Bronchial epithelial cell (primary cell): ENCODE measurements at regions not wholly inside any gene's neighbourhood (a gene's known extent, or its start where the extent isn't known, plus 50 kb on each side); places are given as distances from the start of the nearest gene placed in this dataset.
"Not testable (repeated sequence)": the region's sequence is repeated elsewhere in the genome, so short reads cannot be mapped to it uniquely, and the experiment has no call there.

Experiments
- DNase-seq: peaks from one replicate; pipeline ENCODE4 v3.0.0-alpha.2; 2010; ENCODE audit warnings: low read depth
- FAIRE-seq: peaks from 2 replicates; lab custom pipeline; 2011; peaks lifted over from hg19 to GRCh38; lab: Jason Lieb, UNC
- H3K27me3 ChIP-seq: 2 replicates; pipeline ENCODE4 v1.5.1; 2011; ENCODE audit warnings: low read length; ENCODE audit not compliant: control insufficient read depth, insufficient read depth
- H3K36me3 ChIP-seq: 2 replicates; pipeline ENCODE4 v1.5.1; 2011; ENCODE audit warnings: low read length; ENCODE audit not compliant: control insufficient read depth, insufficient read depth
- H3K4me3 ChIP-seq: 2 replicates; pipeline ENCODE4 v1.5.1; 2011; ENCODE audit warnings: mild to moderate bottlenecking, low read depth, low read length, control low read depth
- CTCF ChIP-seq: IDR thresholded peaks from 2 replicates; pipeline ENCODE4 v1.5.1; 2011; ENCODE audit warnings: mild to moderate bottlenecking, moderate library complexity, low read length, control low read depth, inconsistent platforms; ENCODE audit not compliant: insufficient read depth, severe bottlenecking

- DNase-seq = no peak
- no peak for TF ChIP-seq CTCF
- no peaks in the 10 kb centered on the region for H3K36me3 ChIP-seq
- H3K4me3 ChIP-seq = no peak overlapping the region
- H3K27me3 ChIP-seq = no peaks in the 10 kb centered on the region
- FAIRE-seq = no peak
Measured at GRCh38 chr12:38523920-38524319, 207.3 kb downstream of the ALG10B start.

- no peak for TF ChIP-seq CTCF
- DNase-seq = peak; percentile 22
Measured at GRCh38 chr12:38527631-38528030, 211.1 kb downstream of the ALG10B start.

GRCh38 chr12:38528527-38528926, 212.0 kb downstream of the ALG10B start:
- no peak for TF ChIP-seq CTCF
- DNase-seq (no peak), FAIRE-seq (no peak)

More at GRCh38 chr12:38527631-38528030, 211.1 kb downstream of the ALG10B start:
- Histone ChIP-seq H3K36me3 (no peaks in the 10 kb centered on the region), H3K27me3 (no peaks in the 10 kb centered on the region), H3K4me3 (no peak overlapping the region)
- FAIRE-seq = no peak

DNA sequence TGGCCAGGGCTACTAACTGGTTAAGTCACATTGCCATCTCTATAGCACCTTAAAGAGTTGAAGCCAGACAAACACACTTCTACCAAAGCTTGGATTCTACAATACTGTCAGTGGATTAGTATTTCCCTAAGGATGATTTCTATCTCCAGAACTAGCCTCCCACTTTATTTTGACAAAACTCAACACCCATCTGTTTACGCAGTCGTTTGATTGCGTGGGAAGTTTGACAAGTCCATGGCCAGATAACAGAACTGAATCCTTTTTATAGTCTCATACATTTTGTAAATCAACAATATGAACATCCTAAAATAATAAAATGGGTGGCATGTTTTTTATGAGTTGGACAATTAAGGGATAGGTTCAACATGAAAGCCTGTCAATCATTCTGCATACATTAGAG, 212.7 kb downstream of the ALG10B start:
- not testable (repeated sequence) for H3K27me3 ChIP-seq, DNase-seq, H3K4me3 ChIP-seq, H3K36me3 ChIP-seq, FAIRE-seq

More at GRCh38 chr12:38528527-38528926, 212.0 kb downstream of the ALG10B start:
- Histone ChIP-seq H3K36me3 (no peaks in the 10 kb centered on the region), H3K27me3 (no peaks in the 10 kb centered on the region), H3K4me3 (no peak overlapping the region)

GRCh38 chr12:38538319-38538718, 221.7 kb downstream of the ALG10B start:
- Histone ChIP-seq H3K4me3 (no peak overlapping the region), H3K27me3 (no peaks in the 10 kb centered on the region), H3K36me3 (no peaks in the 10 kb centered on the region)
- FAIRE-seq (peak; percentile 36), DNase-seq (no peak)
- no peak for TF ChIP-seq CTCF

GRCh38 chr12:38540156-38540555, 223.6 kb downstream of the ALG10B start:
- Histone ChIP-seq H3K27me3 (no peaks in the 10 kb centered on the region), H3K36me3 (no peaks in the 10 kb centered on the region), H3K4me3 (no peak overlapping the region)
- DNase-seq (no peak), FAIRE-seq (no peak)
- no peak for TF ChIP-seq CTCF
